GM12878 (cell line): ENCODE measurements at regions not wholly inside any gene's neighbourhood (a gene's known extent, or its start where the extent isn't known, plus 50 kb on each side); places are given as distances from the start of the nearest gene placed in this dataset.

Experiments
- ATAC-seq: fragments of 200-7000 bp; cut with Tn5 transposase; 3 replicates; pipeline ENCODE4 v1.9.1; 2020; ENCODE audit warnings: mild to moderate bottlenecking, moderate library complexity
- BruUV-seq: library from RNA; stranded (reverse); fragments of 400-500 nt; replicated peaks from 2 replicates; lab custom pipeline; 2021; lab: Mats Ljungman, UMichigan
- CTCF ChIA-PET: fragments of 300-600 bp; sonication (Branson Sonifier 250); formaldehyde crosslinking; extraction: SDS; loops from one replicate; lab custom pipeline; 2021; ENCODE audit warnings: inconsistent platforms; lab: Yijun Ruan, JAX
- POLR2A ChIA-PET: fragments of 350-600 bp; formaldehyde crosslinking; extraction: SDS; loops from one replicate; lab custom pipeline; 2021; ENCODE audit warnings: inconsistent platforms; lab: Charles Lee
- RAD21 ChIA-PET: fragments of 300-600 bp; sonication (Branson Sonifier 250); formaldehyde crosslinking; loops from one replicate; lab custom pipeline; 2023; ENCODE audit warnings: antibody characterized with exemption; ENCODE audit not compliant: unreplicated experiment; lab: Charles Lee
- SMC1A ChIA-PET: fragments of 300-600 bp; sonication (Branson Sonifier 250); formaldehyde crosslinking; loops from one replicate; lab custom pipeline; 2023; ENCODE audit not compliant: unreplicated experiment, uncharacterized antibody; lab: Charles Lee
- DNase-seq: peaks from one replicate; pipeline ENCODE4 v3.0.0-alpha.2; 2011; ENCODE audit warnings: low read depth, low spot score
- FAIRE-seq: peaks from 3 replicates; lab custom pipeline; 2011; peaks lifted over from hg19 to GRCh38; lab: Jason Lieb, UNC
- H2AFZ ChIP-seq: 2 replicates; pipeline ENCODE4 v1.6.0; 2011; ENCODE audit warnings: low read depth, low read length, control low read depth; ENCODE audit not compliant: control insufficient read depth
- H3K27ac ChIP-seq: 2 replicates; pipeline ENCODE4 v1.5.1; 2011; ENCODE audit warnings: control low read depth; ENCODE audit not compliant: control insufficient read depth, insufficient read depth
- H3K27me3 ChIP-seq, 2 experiments: replicated peaks in 1 of 2; 2 replicates each; pipeline versions ENCODE4 v1.6.0 to v1.6.1; 2011; ENCODE audit warnings: low read length in 1 of 2; ENCODE audit not compliant: control insufficient read depth in 2 of 2, insufficient read depth in 2 of 2
- H3K36me3 ChIP-seq, 2 experiments: 2 replicates each; pipeline ENCODE4 v1.5.1; 2011; ENCODE audit warnings: low read length in 1 of 2; ENCODE audit not compliant: control insufficient read depth in 2 of 2, insufficient read depth in 2 of 2
- H3K4me1 ChIP-seq: 2 replicates; pipeline ENCODE4 v1.6.1; 2011; ENCODE audit warnings: mild to moderate bottlenecking, low read length, moderate library complexity, mixed read lengths; ENCODE audit not compliant: control insufficient read depth, insufficient read depth
- H3K4me2 ChIP-seq: 2 replicates; pipeline ENCODE4 v1.6.0; 2011; ENCODE audit warnings: control low read depth; ENCODE audit not compliant: control insufficient read depth, insufficient read depth
- H3K4me3 ChIP-seq: fragments of 200-600 bp; sonication (generic); 2 replicates; pipeline ENCODE4 v1.5.1; 2016
- H3K79me2 ChIP-seq: 2 replicates; pipeline ENCODE4 v1.6.0; 2011; ENCODE audit warnings: low read length; ENCODE audit not compliant: control insufficient read depth, insufficient read depth
- H3K9ac ChIP-seq: 2 replicates; pipeline ENCODE4 v1.8.0; 2011; ENCODE audit warnings: low read length, control low read depth, mixed read lengths; ENCODE audit not compliant: control insufficient read depth, insufficient read depth
- H3K9me3 ChIP-seq: replicated peaks from 3 replicates; pipeline ENCODE4 v1.5.1; 2011; ENCODE audit warnings: mild to moderate bottlenecking, low read length; ENCODE audit not compliant: control insufficient read depth, insufficient read depth
- H4K20me1 ChIP-seq: 2 replicates; pipeline ENCODE4 v1.6.0; 2011; ENCODE audit not compliant: control insufficient read depth, insufficient read depth
- BRCA1 ChIP-seq: IDR thresholded peaks from 2 replicates; pipeline ENCODE4 v1.6.1; 2011; ENCODE audit warnings: low read depth, low read length, improper control_type of control experiment
- IKZF2 ChIP-seq, 2 experiments: fragments of 450-650 bp; IDR thresholded peaks; 2 replicates each; pipeline ENCODE4 v1.6.1; 2017; ENCODE audit warnings: mild to moderate bottlenecking in 2 of 2, moderate library complexity in 2 of 2
- NFXL1 ChIP-seq: fragments of 450-650 bp; IDR thresholded peaks from 2 replicates; pipeline ENCODE4 v1.6.1; 2017; ENCODE audit warnings: antibody characterized with exemption, mild to moderate bottlenecking, borderline replicate concordance
- SUPT20H ChIP-seq: IDR thresholded peaks from 2 replicates; pipeline ENCODE4 v1.6.1; 2011; ENCODE audit warnings: low read depth, mild to moderate bottlenecking, low read length, moderate library complexity, borderline replicate concordance; ENCODE audit not compliant: control insufficient read depth
- WGBS: methylation state at CpG from one replicate; pipeline ENCODE4 v1.1.6; 2016; ENCODE audit warnings: low lambda C conversion rate; ENCODE audit not compliant: insufficient replicate concordance, insufficient coverage; ENCODE audit errors: missing lambda C conversion rate; 5-methylcytosine and 5-hydroxymethylcytosine counted together
- in situ Hi-C: fragments of 300-500 bp; cut with MboI; formaldehyde crosslinking; loops from 9 replicates; pipeline ENCODE4 v1.14.3; 2018; ENCODE audit warnings: mixed read lengths
- intact Hi-C: fragments of 100-400 bp; cut with micrococcal nuclease; formaldehyde crosslinking; loops from one replicate; pipeline ENCODE4 v1.14.2; 2022; ENCODE audit not compliant: unreplicated experiment
- TF ChIP-seq, protein P1 (sequence below): IDR thresholded peaks from 2 replicates; pipeline ENCODE4 v1.6.1; 2012; ENCODE audit warnings: mild to moderate bottlenecking, low read depth, low read length
- TF ChIP-seq, protein P2 (sequence below): IDR thresholded peaks from 2 replicates; pipeline ENCODE4 v1.6.1; 2012; ENCODE audit warnings: low read depth, low read length, improper control_type of control experiment
- TF ChIP-seq, protein P3 (sequence below): fragments of 450-650 bp; formaldehyde crosslinking; IDR thresholded peaks from 2 replicates; pipeline ENCODE4 v1.5.0; 2022; ENCODE audit warnings: mild to moderate bottlenecking, missing genetic modification characterization

DNA sequence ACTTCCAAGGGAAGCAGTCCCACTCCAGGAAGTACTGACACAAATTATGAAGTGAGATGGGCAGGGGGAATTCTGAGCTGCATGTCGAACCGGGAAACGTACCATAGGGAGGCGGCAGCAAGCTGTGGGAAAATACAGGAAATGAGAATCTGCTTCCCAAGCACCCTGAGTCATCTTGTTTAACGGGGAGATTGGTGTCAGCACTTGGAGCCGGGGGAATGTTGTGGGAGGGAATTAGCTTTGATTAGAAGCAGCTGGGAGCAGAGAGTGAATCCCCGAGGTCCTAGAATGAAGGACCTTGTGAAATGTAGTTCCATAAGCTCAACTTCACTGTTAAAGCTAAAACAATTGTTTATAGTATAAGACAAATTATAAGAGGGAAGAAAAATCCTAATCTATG, 141.4 kb upstream of the PRKCQ start (continued):
- TF ChIP-seq, protein P1, sequence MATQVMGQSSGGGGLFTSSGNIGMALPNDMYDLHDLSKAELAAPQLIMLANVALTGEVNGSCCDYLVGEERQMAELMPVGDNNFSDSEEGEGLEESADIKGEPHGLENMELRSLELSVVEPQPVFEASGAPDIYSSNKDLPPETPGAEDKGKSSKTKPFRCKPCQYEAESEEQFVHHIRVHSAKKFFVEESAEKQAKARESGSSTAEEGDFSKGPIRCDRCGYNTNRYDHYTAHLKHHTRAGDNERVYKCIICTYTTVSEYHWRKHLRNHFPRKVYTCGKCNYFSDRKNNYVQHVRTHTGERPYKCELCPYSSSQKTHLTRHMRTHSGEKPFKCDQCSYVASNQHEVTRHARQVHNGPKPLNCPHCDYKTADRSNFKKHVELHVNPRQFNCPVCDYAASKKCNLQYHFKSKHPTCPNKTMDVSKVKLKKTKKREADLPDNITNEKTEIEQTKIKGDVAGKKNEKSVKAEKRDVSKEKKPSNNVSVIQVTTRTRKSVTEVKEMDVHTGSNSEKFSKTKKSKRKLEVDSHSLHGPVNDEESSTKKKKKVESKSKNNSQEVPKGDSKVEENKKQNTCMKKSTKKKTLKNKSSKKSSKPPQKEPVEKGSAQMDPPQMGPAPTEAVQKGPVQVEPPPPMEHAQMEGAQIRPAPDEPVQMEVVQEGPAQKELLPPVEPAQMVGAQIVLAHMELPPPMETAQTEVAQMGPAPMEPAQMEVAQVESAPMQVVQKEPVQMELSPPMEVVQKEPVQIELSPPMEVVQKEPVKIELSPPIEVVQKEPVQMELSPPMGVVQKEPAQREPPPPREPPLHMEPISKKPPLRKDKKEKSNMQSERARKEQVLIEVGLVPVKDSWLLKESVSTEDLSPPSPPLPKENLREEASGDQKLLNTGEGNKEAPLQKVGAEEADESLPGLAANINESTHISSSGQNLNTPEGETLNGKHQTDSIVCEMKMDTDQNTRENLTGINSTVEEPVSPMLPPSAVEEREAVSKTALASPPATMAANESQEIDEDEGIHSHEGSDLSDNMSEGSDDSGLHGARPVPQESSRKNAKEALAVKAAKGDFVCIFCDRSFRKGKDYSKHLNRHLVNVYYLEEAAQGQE: no peak

DNA sequence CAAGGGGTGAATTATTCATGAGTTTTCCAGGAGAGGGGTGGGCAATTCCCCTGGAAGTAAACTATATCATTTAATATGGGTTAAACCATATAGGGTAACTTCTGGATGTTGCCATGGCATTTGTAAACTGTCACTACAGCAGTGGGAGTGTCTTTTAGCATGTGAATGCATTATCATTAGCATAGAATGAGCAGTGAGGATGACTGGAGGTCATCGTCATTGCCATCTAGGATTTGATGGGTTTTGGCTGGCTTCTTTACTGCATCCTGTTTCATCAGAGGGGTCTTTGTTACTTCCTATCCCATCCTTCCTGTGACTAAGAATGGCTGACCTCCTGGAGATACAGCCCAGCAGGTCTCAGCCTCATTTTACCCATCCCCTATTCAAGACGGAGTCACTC, 139.5 kb upstream of the PRKCQ start:
- H3K4me2 ChIP-seq: no peak overlapping the region
- no peaks in the 10 kb centered on the region for H3K4me1 ChIP-seq
- DNase-seq (no peak), ATAC-seq (no peak), FAIRE-seq (no peak)
- POLR2A ChIA-PET: no interaction called here
- no peaks in the 10 kb centered on the region; the same call in 2 of the 3 replicates for H3K9me3 ChIP-seq
- H3K79me2 ChIP-seq: no peaks in the 10 kb centered on the region
- 67% methylated on average over 2 of the region's 2 CpGs for WGBS
- in situ Hi-C loops (no loop called here), intact Hi-C loops (no loop called here)
- SMC1A ChIA-PET: no interaction called here
- no peaks in the 10 kb centered on the region for H4K20me1 ChIP-seq
- no TSS peak for BruUV-seq
- no peak overlapping the region for H3K4me3 ChIP-seq
- TF ChIP-seq, protein P2, sequence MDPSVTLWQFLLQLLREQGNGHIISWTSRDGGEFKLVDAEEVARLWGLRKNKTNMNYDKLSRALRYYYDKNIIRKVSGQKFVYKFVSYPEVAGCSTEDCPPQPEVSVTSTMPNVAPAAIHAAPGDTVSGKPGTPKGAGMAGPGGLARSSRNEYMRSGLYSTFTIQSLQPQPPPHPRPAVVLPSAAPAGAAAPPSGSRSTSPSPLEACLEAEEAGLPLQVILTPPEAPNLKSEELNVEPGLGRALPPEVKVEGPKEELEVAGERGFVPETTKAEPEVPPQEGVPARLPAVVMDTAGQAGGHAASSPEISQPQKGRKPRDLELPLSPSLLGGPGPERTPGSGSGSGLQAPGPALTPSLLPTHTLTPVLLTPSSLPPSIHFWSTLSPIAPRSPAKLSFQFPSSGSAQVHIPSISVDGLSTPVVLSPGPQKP: no peak
- TF ChIP-seq NFXL1: no peak
- TF ChIP-seq BRCA1: no peak
- no peak for TF ChIP-seq IKZF2 (IDR thresholded peaks at IDR 0.05)
- TF ChIP-seq, protein P3, sequence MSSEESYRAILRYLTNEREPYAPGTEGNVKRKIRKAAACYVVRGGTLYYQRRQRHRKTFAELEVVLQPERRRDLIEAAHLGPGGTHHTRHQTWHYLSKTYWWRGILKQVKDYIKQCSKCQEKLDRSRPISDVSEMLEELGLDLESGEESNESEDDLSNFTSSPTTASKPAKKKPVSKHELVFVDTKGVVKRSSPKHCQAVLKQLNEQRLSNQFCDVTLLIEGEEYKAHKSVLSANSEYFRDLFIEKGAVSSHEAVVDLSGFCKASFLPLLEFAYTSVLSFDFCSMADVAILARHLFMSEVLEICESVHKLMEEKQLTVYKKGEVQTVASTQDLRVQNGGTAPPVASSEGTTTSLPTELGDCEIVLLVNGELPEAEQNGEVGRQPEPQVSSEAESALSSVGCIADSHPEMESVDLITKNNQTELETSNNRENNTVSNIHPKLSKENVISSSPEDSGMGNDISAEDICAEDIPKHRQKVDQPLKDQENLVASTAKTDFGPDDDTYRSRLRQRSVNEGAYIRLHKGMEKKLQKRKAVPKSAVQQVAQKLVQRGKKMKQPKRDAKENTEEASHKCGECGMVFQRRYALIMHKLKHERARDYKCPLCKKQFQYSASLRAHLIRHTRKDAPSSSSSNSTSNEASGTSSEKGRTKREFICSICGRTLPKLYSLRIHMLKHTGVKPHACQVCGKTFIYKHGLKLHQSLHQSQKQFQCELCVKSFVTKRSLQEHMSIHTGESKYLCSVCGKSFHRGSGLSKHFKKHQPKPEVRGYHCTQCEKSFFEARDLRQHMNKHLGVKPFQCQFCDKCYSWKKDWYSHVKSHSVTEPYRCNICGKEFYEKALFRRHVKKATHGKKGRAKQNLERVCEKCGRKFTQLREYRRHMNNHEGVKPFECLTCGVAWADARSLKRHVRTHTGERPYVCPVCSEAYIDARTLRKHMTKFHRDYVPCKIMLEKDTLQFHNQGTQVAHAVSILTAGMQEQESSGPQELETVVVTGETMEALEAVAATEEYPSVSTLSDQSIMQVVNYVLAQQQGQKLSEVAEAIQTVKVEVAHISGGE (CRISPR knock-in tag): no peak
- no peak for TF ChIP-seq SUPT20H
- CTCF ChIA-PET: no interaction called here
- no peak overlapping the region for H3K9ac ChIP-seq
- RAD21 ChIA-PET: no interaction called here
- H2AFZ ChIP-seq: no peak overlapping the region
- no peaks in the 10 kb centered on the region for H3K27me3 ChIP-seq
- no peaks in the 10 kb centered on the region for H3K36me3 ChIP-seq
- H3K27ac ChIP-seq: no peak overlapping the region
